A549 (cell line): ENCODE measurements at regions not wholly inside any gene's neighbourhood (a gene's known extent, or its start where the extent isn't known, plus 50 kb on each side); places are given as distances from the start of the nearest gene placed in this dataset.

ENCODE experiments used
- ATAC-seq, 2 experiments: fragments of 200-7000 bp in 1 of 2; fragments of >200 bp in 1 of 2; cut with Nextera tagmentation in 1 of 2; cut with Tn5 transposase in 1 of 2; 3 replicates each; pipeline versions ENCODE4 v1.8.0 to v1.9.1; 2018 to 2020; ENCODE audit warnings: mild to moderate bottlenecking in 1 of 2, moderate library complexity in 1 of 2
- CTCF ChIA-PET: fragments of 300-600 bp; sonication (Branson Sonifier 250); formaldehyde crosslinking; extraction: SDS; loops from one replicate; lab custom pipeline; 2021; ENCODE audit warnings: antibody characterized with exemption, inconsistent platforms; lab: Yijun Ruan, JAX
- POLR2A ChIA-PET: fragments of 350-600 bp; formaldehyde crosslinking; extraction: SDS; loops from one replicate; lab custom pipeline; 2021; ENCODE audit warnings: antibody characterized with exemption, inconsistent platforms; lab: Yijun Ruan, JAX
- DNase-seq, 2 experiments: peaks; one replicate each; pipeline versions ENCODE4 v3.0.0 to v3.0.0-alpha.2; 2011 to 2016; ENCODE audit warnings: low read depth in 1 of 2, low spot score in 1 of 2
- FAIRE-seq: peaks from 2 replicates; lab custom pipeline; 2011; peaks lifted over from hg19 to GRCh38; lab: Jason Lieb, UNC
- H3K27ac ChIP-seq, 2 experiments: fragments of >200 bp; sonication (Bioruptor Twin); formaldehyde crosslinking; 3 replicates each; pipeline ENCODE4 v1.5.1; 2016 to 2017
- H3K4me1 ChIP-seq: fragments of >200 bp; sonication (Bioruptor Twin); formaldehyde crosslinking; 3 replicates; pipeline ENCODE4 v1.6.1; 2016
- H3K4me2 ChIP-seq: fragments of >200 bp; sonication (Bioruptor Twin); formaldehyde crosslinking; 3 replicates; pipeline ENCODE4 v1.6.1; 2016
- H3K4me3 ChIP-seq: fragments of >200 bp; sonication (Bioruptor Twin); formaldehyde crosslinking; 3 replicates; pipeline ENCODE4 v1.5.1; 2016
- H3K9me3 ChIP-seq: fragments of >200 bp; sonication (Bioruptor Twin); formaldehyde crosslinking; 3 replicates; pipeline ENCODE4 v1.6.1; 2016
- ATOH8 ChIP-seq: fragments of 250-450 bp; sonication (Bioruptor Pico); IDR thresholded peaks from 2 replicates; pipeline ENCODE4 v1.5.0; 2020; ENCODE audit warnings: low read depth, mild to moderate bottlenecking, moderate library complexity
- BHLHE40 ChIP-seq: IDR thresholded peaks from 2 replicates; pipeline ENCODE4 v1.6.1; 2012; ENCODE audit warnings: low read depth, low read length, inconsistent platforms
- CBX2 ChIP-seq: fragments of 200-600 bp; sonication (generic); IDR thresholded peaks from 2 replicates; pipeline ENCODE4 v1.6.1; 2016; ENCODE audit warnings: low read depth, mild to moderate bottlenecking, borderline replicate concordance
- CEBPB ChIP-seq, 2 experiments: fragments of >200 bp in 1 of 2; sonication (Bioruptor Twin) in 1 of 2; formaldehyde crosslinking in 1 of 2; IDR thresholded peaks; 2 replicates each; pipeline ENCODE4 v1.6.1; 2012 to 2016
- FOSB ChIP-seq: fragments of 250-450 bp; sonication (Bioruptor Pico); IDR thresholded peaks from 2 replicates; pipeline ENCODE4 v1.5.0; 2020; ENCODE audit warnings: mild to moderate bottlenecking, moderate library complexity
- HDAC2 ChIP-seq: fragments of 200-600 bp; sonication (generic); IDR thresholded peaks from 2 replicates; pipeline ENCODE4 v1.6.1; 2016
- HEYL ChIP-seq: fragments of 250-450 bp; sonication (Bioruptor Pico); IDR thresholded peaks from 2 replicates; pipeline ENCODE4 v1.8.0; 2021; ENCODE audit warnings: mild to moderate bottlenecking, moderate library complexity
- HMGXB4 ChIP-seq: fragments of 250-450 bp; sonication (Bioruptor Pico); IDR thresholded peaks from 2 replicates; pipeline ENCODE4 v1.5.0; 2021; ENCODE audit warnings: mild to moderate bottlenecking, moderate library complexity, borderline replicate concordance
- HOXA7 ChIP-seq: fragments of 250-450 bp; sonication (Bioruptor Pico); IDR thresholded peaks from 2 replicates; pipeline ENCODE4 v1.5.0; 2020; ENCODE audit warnings: mild to moderate bottlenecking, moderate library complexity
- KDM1A ChIP-seq: fragments of 200-600 bp; sonication (generic); IDR thresholded peaks from 2 replicates; pipeline ENCODE4 v1.6.1; 2016; ENCODE audit warnings: low read depth, mild to moderate bottlenecking
- MAZ ChIP-seq: fragments of 150-350 bp; IDR thresholded peaks from 2 replicates; pipeline ENCODE4 v1.6.1; 2014; ENCODE audit warnings: antibody characterized with exemption, low read depth, low read length, borderline replicate concordance
- NPAS2 ChIP-seq: fragments of 250-450 bp; sonication (Bioruptor Pico); IDR thresholded peaks from 2 replicates; pipeline ENCODE4 v1.8.0; 2022; ENCODE audit warnings: mild to moderate bottlenecking, moderate library complexity, borderline replicate concordance
- NR3C1 ChIP-seq: fragments of >200 bp; sonication (Bioruptor Twin); formaldehyde crosslinking; IDR thresholded peaks from 3 replicates; pipeline ENCODE4 v1.6.1; 2017
- POLR2A ChIP-seq: IDR thresholded peaks from 2 replicates; pipeline ENCODE4 v1.6.1; 2012; ENCODE audit warnings: mild to moderate bottlenecking, low read length
- POLR2AphosphoS2 ChIP-seq: conservative IDR thresholded peaks from 2 replicates; pipeline ENCODE4 v1.6.1; 2012; ENCODE audit warnings: low read length, improper control_type of control experiment, inconsistent platforms
- RAD21 ChIP-seq, 2 experiments: fragments of >200 bp in 1 of 2; sonication (Bioruptor Twin) in 1 of 2; formaldehyde crosslinking in 1 of 2; IDR thresholded peaks in 1 of 2; conservative IDR thresholded peaks in 1 of 2; 2 replicates in 1 of 2; 3 replicates in 1 of 2; pipeline ENCODE4 v1.6.1; 2012 to 2018; ENCODE audit warnings: inconsistent platforms in 1 of 2
- RCOR1 ChIP-seq: fragments of 150-350 bp; IDR thresholded peaks from 2 replicates; pipeline ENCODE4 v1.6.1; 2014; ENCODE audit warnings: antibody characterized with exemption, low read length, low read depth
- RNF2 ChIP-seq: fragments of 200-600 bp; sonication (generic); IDR thresholded peaks from 2 replicates; pipeline ENCODE4 v1.6.1; 2016; ENCODE audit warnings: low read depth, mild to moderate bottlenecking, antibody characterized with exemption, moderate library complexity, borderline replicate concordance
- USF2 ChIP-seq: fragments of 450-650 bp; IDR thresholded peaks from 2 replicates; pipeline ENCODE4 v1.6.1; 2014; ENCODE audit warnings: antibody characterized with exemption
- ZC3H11A ChIP-seq: fragments of 450-650 bp; IDR thresholded peaks from 2 replicates; pipeline ENCODE4 v1.6.1; 2014; ENCODE audit warnings: antibody characterized with exemption, mild to moderate bottlenecking
- WGBS: methylation state at CpG from one replicate; pipeline ENCODE4 v1.1.6; 2017; ENCODE audit errors: missing lambda C conversion rate; 5-methylcytosine and 5-hydroxymethylcytosine counted together
- TF ChIP-seq, protein P1 (sequence below): fragments of >200 bp; sonication (Bioruptor Twin); formaldehyde crosslinking; IDR thresholded peaks from 3 replicates; pipeline ENCODE4 v1.5.1; 2016

DNA sequence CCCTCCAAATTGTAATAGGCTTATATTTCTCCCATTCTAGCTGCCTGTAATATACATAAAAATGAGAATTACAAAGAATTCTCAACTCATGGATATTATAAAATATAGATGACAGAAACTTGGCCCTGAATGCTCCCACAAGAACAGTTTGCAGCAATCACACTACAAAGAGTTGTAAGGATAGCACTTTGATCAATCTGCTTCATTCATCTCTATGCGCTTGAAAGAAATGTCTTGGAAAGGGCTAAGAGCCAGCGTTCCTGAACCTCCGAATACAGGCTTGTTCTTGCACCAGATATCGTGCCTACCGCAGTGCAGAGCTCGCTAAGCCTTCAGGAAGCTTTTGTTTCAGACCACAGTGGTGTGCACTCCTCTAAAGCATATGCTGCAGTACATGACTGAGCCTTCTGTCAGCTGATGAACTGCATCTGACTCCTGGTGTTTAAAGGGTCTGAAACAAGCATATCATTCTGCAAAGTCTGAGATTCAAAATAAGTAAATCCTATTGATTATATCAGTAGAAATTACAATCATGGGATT lies 417.6 kb upstream of the ZFP42 start:
- Histone ChIP-seq H3K27ac (no peak overlapping the region), H3K4me3 (no peak overlapping the region), H3K4me1 (no peaks in the 10 kb centered on the region), H3K4me2 (no peak overlapping the region), H3K9me3 (no peaks in the 10 kb centered on the region)
- FAIRE-seq (no peak), DNase-seq (no peak), ATAC-seq (no peak)
- POLR2A ChIA-PET = no interaction called here
- 78% methylated on average over 6 of the region's 6 CpGs for WGBS
- TF ChIP-seq NPAS2 (CRISPR knock-in tag) = no peak
- TF ChIP-seq, protein P1, sequence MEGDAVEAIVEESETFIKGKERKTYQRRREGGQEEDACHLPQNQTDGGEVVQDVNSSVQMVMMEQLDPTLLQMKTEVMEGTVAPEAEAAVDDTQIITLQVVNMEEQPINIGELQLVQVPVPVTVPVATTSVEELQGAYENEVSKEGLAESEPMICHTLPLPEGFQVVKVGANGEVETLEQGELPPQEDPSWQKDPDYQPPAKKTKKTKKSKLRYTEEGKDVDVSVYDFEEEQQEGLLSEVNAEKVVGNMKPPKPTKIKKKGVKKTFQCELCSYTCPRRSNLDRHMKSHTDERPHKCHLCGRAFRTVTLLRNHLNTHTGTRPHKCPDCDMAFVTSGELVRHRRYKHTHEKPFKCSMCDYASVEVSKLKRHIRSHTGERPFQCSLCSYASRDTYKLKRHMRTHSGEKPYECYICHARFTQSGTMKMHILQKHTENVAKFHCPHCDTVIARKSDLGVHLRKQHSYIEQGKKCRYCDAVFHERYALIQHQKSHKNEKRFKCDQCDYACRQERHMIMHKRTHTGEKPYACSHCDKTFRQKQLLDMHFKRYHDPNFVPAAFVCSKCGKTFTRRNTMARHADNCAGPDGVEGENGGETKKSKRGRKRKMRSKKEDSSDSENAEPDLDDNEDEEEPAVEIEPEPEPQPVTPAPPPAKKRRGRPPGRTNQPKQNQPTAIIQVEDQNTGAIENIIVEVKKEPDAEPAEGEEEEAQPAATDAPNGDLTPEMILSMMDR = no peak
- TF ChIP-seq CEBPB (IDR thresholded peaks at IDR 0.05) = no peak
- TF ChIP-seq HDAC2 = no peak
- TF ChIP-seq KDM1A = no peak
- TF ChIP-seq CBX2 = no peak
- TF ChIP-seq ATOH8 (CRISPR knock-in tag) = no peak
- no peak for TF ChIP-seq HOXA7
- no peak for TF ChIP-seq RNF2
- no peak for TF ChIP-seq HEYL (CRISPR knock-in tag)
- no peak for TF ChIP-seq FOSB (CRISPR knock-in tag)
- no peak for TF ChIP-seq BHLHE40
- no peak for TF ChIP-seq MAZ
- no peak for TF ChIP-seq RCOR1
- TF ChIP-seq, all 56 proteins: peak for 0
- CTCF ChIA-PET = no interaction called here

DNA sequence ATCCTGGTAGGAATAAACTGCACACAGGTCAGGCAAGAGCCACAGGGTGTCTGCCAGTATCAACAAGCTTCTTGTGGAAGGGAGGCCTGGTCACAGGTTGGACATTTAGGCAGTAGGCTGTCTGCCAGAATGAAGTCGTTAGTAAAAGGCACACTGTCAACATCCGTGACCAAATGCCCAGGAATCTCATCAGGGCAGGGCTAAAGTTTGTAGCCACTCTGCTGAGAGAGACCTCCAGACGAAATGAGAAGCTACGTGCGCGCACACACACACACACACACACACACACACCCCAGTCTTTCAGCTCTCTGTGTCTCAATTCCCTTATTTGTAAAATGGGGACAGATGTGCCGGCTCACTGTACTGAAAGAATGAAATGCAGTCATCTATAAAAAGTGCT lies 408.7 kb upstream of the ZFP42 start:
- Histone ChIP-seq H3K4me2 (no peak overlapping the region), H3K9me3 (no peaks in the 10 kb centered on the region), H3K4me1 (no peaks in the 10 kb centered on the region), H3K27ac (no peak overlapping the region), H3K4me3 (no peak overlapping the region)
- no peak for FAIRE-seq
- 78% methylated on average over 7 of the region's 7 CpGs for WGBS
- ATAC-seq = no peak
- DNase-seq = no peak
- TF ChIP-seq NR3C1 (no peak), CEBPB (IDR thresholded peaks at IDR 0.05) (no peak), FOSB (CRISPR knock-in tag) (no peak), ZC3H11A (no peak), POLR2AphosphoS2 (no peak), USF2 (no peak), BHLHE40 (no peak), RAD21 (conservative IDR thresholded peaks at IDR 0.05 in 1 of 2, IDR thresholded peaks at IDR 0.05 in 1 of 2) (no peak), POLR2A (no peak), ATOH8 (CRISPR knock-in tag) (no peak), HMGXB4 (CRISPR knock-in tag) (no peak)
- ChIA-PET POLR2A (no interaction called here), CTCF (no interaction called here)
